ENCODE measurements at regions not wholly inside any gene's neighbourhood (a gene's known extent, or its start where the extent isn't known, plus 50 kb on each side); places are given as distances from the start of the nearest gene placed in this dataset.

DNA sequence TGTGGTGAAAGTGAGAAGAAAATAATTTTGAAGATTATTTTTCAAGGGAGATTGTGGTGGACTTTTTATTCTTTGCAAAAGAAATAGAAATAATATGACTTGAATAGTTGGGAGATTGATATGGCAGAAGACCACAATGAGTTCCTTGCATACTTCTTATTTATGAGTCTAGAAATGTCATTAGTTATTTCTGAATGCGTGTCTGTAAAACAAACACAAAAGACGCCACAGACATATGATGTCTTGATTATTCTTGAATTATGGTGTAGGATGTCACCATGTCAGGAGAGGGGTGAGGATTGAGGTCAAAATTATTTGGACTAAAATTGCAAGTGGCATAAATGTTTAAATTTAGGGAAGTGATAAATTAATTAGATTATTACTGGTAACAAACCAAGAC lies 440.7 kb upstream of the PDE3A start:
- TF ChIP-seq FOXM1 (IDR thresholded peaks at IDR 0.05; ENCODE audit: borderline replicate concordance) (no peak), TARDBP (IDR thresholded peaks at IDR 0.05) (no peak), BHLHE40 (IDR thresholded peaks at IDR 0.05; ENCODE audit: borderline replicate concordance) (no peak), ARNT (IDR thresholded peaks at IDR 0.05) (no peak), CTBP1 (IDR thresholded peaks at IDR 0.05; ENCODE audit: borderline replicate concordance) (no peak), PKNOX1 (IDR thresholded peaks at IDR 0.05) (no peak)

All from HEK293T (cell line).